Epithelial cell of esophagus (primary cell): ENCODE measurements at regions not wholly inside any gene's neighbourhood (a gene's known extent, or its start where the extent isn't known, plus 50 kb on each side); places are given as distances from the start of the nearest gene placed in this dataset.
"Not testable (repeated sequence)": the region's sequence is repeated elsewhere in the genome, so short reads cannot be mapped to it uniquely, and the experiment has no call there.

ENCODE experiments used
- DNase-seq: peaks from one replicate; pipeline ENCODE4 v3.0.0; 2010; ENCODE audit warnings: low read depth
- H3K4me3 ChIP-seq: 2 replicates; pipeline ENCODE4 v1.5.1; 2011; ENCODE audit warnings: mild to moderate bottlenecking, low read length, control low read depth
- TF ChIP-seq, protein P1 (sequence below): IDR thresholded peaks from 2 replicates; pipeline ENCODE4 v1.5.1; 2011; ENCODE audit warnings: low read depth, mild to moderate bottlenecking, low read length, control low read depth, inconsistent platforms; ENCODE audit not compliant: insufficient read depth; ENCODE audit errors: missing control alignments

DNA sequence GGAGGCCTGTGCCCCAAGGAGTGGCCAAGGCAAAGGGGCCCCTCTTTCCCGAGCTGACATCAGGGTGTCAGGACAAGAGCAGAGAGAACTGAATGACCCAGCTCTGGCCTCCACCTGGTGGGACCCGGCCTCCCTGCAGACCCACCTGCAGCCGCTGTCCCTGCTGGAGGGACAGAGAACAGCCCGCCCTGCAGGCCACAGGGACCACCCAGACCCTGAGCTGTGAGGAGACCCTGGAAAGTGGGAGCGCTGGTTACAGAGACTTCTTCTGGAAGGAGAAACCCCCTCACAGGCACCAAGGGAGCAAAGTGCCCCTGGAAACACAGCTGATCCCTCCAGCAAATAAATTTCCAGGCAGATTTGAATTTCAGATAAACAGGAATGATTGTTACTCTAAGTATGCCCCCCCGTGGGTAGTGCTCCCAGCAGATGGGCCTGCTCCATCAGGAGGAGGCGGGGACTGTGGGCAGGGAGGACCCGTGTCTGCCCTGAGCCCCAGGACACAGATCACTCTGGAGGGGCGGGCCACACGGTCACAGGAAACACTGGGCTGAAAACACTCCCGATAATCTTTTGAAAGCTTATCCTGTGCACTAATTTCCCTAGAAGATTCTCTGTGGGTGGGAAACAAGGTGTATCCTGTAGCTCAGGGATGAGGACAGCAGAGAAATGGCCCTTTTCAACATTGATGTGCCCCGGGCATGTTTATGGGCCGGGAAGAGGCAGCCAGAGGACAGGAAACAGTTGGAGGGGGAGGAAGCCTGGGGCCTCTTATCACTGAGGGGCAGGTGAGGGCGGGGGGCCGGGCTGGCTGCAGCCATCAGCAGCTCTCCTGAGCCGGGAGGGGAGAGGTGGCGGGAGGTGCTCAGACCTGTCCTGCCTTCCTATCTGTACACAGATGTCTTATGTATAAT lies 276.0 kb downstream of the ADGRD1 start:
- DNase-seq = no peak
- H3K4me3 ChIP-seq = no peak overlapping the region
- TF ChIP-seq, protein P1, sequence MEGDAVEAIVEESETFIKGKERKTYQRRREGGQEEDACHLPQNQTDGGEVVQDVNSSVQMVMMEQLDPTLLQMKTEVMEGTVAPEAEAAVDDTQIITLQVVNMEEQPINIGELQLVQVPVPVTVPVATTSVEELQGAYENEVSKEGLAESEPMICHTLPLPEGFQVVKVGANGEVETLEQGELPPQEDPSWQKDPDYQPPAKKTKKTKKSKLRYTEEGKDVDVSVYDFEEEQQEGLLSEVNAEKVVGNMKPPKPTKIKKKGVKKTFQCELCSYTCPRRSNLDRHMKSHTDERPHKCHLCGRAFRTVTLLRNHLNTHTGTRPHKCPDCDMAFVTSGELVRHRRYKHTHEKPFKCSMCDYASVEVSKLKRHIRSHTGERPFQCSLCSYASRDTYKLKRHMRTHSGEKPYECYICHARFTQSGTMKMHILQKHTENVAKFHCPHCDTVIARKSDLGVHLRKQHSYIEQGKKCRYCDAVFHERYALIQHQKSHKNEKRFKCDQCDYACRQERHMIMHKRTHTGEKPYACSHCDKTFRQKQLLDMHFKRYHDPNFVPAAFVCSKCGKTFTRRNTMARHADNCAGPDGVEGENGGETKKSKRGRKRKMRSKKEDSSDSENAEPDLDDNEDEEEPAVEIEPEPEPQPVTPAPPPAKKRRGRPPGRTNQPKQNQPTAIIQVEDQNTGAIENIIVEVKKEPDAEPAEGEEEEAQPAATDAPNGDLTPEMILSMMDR = no peak

DNA sequence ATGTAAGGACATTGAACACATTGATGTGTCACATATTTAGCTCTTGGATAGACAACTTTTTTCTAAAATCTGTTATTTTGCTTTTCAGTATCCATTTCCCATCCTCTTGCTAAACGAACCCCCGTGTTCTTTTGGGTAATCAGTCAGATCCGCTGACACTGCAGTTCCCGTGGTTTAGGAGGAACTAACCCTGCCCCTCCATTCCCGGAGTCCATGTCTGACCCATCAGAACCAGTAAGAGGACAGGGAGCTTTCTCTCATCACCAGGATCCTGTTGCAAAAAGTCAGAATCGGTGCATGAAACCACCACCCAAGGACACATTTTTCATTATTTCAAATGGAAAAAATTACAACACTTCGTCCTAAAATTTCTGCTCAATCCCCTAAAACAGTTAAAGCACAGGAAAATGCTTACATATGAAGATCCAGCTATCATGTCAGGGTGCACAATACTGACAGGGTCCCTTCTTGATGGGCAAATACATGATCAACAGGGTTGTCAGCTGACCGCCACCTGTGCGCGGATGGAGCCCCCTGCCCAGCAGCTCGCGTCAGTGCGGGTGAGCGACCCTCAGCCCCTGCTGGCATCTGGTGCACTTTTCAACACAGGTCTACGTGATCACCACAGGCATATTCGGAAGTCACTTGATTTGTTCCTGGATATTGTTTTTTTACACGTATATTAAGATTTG lies 276.8 kb downstream of the ADGRD1 start:
- no peak for DNase-seq
- TF ChIP-seq, protein P1 = no peak

DNA sequence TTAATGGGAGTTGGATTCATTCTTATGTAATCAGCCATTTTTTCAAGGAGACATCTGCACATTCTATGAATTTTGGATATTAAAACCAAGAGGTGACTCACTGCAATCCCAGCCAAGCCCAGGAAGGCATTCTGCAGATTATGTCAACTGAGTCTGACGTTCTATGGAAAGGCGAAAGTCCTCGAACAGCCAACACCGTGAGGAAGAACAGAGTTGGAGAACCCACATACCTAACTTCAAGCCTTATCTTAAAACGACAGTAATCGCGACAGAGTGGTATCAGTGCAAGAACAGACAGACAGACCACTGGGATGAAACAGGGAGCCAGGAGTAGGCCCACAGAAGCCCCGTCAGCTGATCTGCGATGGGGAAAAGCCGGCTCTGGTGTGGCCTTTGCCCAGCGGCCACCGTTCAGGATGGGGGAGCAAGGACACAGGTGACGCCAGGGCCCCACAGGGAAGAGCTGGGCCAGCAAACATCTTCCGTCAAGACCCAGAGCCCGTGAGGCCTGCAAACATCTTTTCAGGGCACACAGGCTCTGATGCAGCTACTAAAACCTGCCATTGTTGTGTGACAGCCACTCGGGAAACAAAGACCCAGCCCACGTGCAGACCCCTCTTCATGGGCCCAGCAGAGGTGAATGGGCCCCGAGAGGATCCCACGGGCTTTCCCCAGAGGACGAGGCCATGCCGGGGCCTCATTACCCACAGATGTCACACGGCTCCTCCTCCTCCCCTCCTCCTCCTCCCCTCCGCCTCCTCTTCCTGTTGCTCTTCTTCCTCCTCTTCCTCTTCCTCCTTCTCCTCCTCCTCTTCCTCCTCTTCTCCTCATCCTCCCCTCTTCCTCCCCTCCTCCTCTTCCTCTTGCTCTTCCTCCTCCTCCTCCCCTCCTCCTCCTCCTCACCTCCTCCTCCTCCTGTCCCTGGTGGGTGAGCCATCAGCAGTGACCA lies 277.6 kb downstream of the ADGRD1 start:
- H3K4me3 ChIP-seq = no peak overlapping the region
- DNase-seq = no peak

More for the DNA sequence above, 276.8 kb downstream of the ADGRD1 start:
- H3K4me3 ChIP-seq = no peak overlapping the region

DNA sequence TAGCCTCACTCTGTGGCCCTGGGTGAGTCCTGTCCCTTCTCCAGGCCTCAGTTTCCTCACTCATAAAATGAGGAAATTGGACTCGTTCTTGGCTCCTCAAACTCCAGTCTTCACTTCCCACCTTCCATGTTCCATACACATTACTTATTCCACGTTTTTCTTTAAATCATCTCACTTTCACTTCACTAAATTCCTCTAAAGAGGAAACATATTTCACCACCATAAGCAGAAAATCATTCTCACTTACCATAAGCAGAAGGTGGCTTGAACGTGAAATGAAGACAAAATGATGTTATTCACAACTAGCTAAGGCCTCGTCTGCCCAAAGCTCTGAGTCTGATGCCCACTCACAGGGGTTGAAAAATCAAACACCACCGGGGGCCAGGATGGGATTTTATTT lies 278.3 kb downstream of the ADGRD1 start:
- no peak overlapping the region for H3K4me3 ChIP-seq
- TF ChIP-seq, protein P1 = no peak
- DNase-seq = no peak

More for the DNA sequence above, 277.6 kb downstream of the ADGRD1 start:
- TF ChIP-seq, protein P1 = no peak

DNA sequence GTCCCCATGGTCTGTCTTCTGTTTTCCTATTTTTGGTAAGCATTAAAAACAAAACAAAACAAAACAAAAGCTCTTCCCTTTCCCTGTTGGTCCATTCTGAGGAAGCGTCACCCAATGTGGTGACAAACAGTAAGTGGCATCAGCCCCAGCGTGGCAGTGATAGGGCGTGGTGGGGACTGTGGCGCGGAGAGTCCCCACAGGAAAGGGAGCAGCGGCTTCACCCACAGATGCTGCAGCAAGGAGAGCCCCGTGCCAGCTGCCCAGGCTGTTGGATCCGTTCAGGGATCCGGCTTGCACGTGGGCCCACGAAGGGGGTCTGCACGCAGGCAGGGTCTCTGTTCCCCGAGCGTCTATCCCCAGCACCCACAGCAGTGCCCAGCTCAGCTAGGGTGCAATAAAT lies 279.2 kb downstream of the ADGRD1 start:
- H3K4me3 ChIP-seq, DNase-seq: not testable (repeated sequence)

DNA sequence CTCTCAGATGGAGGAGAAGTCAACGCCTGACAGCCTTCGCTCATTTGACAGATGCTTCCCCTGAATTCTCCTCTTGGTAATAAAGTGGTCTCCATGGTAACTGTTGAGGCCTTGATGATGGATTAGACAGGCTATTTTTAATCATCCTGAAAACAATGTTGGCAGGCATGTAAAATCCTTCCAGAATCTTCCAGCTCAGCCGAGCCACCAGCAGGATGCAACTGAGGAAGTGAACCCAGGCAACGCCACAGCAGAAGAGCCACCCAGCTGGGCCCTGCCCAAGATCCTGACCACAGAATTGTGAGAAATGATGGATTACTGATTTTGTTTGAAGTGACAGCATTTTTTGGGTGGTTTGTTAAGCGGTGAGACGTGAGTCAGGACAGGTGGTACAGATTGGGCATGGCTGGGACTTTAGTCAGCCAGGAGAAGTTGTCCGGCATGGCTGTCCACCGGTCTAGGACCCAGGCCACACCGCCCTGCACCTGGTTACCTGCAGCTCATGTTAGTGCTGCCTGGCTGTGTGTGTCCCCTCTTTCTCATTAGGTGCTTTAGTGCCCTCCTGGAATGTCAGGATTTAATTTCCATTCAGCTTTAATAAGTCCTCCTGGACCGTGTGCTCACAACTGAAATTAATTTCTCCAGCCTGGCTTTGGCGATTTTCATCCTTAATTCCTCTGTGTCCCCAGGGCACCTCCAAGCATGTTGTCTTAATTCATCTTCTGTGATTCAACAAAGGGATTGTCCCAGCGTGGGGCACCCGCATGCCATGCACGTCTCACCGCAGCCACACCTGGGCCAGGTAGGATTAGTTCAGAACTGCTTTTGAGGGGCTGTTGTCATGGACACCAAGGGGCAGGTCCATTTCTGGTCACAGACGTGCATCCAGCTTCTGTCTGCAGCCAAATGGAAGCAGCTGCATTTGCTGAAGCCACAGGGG lies 280.4 kb downstream of the ADGRD1 start:
- H3K4me3 ChIP-seq, DNase-seq: not testable (repeated sequence)

DNA sequence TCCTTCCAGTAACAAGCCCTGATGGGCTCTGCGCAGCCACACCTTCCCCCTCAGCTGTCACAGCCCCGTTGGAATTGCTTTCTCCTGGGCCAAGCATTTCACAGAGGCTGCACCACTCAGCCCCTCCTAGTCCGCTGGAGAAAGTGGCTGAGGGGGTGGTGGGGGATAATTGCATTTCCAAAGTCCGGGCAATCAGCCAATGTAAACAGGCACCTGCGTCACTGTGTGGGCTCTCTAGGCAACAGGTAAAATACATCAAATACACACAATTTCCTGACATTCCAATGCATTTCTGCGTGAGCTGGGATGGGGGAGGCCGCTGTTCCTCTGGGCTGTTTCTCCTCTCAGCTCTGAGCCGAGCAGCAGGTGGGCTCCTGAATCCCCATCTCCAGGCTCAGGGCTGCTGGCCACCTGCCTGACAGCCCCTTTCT lies 281.1 kb downstream of the ADGRD1 start:
- H3K4me3 ChIP-seq, DNase-seq: not testable (repeated sequence)
